ENCODE measurements at regions not wholly inside any gene's neighbourhood (a gene's known extent, or its start where the extent isn't known, plus 50 kb on each side); places are given as distances from the start of the nearest gene placed in this dataset.

DNA sequence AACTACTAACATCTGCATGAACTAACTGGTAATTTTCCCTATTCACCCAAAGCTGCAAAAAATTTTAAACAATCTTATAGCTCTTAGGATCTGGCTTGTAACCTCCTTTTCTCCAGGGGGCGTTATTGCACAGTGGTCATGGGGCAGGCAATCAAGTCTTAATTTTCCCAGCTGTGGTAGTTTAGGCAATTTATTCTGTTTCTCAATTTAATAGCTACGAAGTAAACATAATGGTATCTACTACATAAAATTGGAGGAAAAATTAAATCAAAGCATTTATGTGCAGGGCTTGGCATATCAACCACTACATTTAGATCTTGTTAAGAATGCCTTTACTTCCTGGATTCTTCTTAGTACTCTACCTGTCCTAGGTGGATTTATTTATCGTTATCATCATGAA is 137.4 kb upstream of the GUCY1A1 start:
- TF ChIP-seq EZH2phosphoT487 (IDR thresholded peaks at IDR 0.05; ENCODE audit: insufficient read depth, low read depth) (no peak), EZH2 (IDR thresholded peaks at IDR 0.05; ENCODE audit: insufficient read depth, poor library complexity, severe bottlenecking) (no peak)

All from GM23248 (cell line).